ENCODE measurements at regions not wholly inside any gene's neighbourhood (a gene's known extent, or its start where the extent isn't known, plus 50 kb on each side); places are given as distances from the start of the nearest gene placed in this dataset.

DNA sequence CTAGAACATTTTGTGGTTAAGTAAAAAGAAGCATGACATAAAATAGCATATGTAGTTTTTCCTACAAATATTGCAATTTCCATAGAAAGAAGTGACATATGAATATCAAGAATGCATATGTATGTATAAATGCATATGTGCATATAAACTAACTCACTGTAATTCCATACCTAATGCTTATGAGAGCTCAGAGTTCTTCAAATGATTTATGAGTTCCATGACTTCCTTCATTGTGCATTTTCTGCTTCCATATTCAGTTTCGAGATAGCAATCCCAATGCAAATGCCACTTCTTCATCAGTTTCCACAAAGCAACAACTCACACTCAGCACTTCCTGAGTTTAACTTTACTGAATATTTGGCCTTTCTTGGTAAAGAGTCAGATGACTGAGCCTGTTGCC, 1744.3 kb upstream of the MIR17HG start:
- ATAC-seq, result no peak
- H3K27ac Mint-ChIP-seq, result no peak overlapping the region
- no peaks in the 10 kb centered on the region for H3K36me3 Mint-ChIP-seq (ENCODE audit: low read depth)
- no peak overlapping the region for H3K4me3 Mint-ChIP-seq
- H3K27me3 Mint-ChIP-seq, result no peaks in the 10 kb centered on the region
- DNase-seq, result no peak
- no peaks in the 10 kb centered on the region for H3K4me1 Mint-ChIP-seq
- H3K9me3 ChIP-seq (ENCODE audit: control insufficient read depth, low read length, poor library complexity, severe bottlenecking), result no peaks in the 10 kb centered on the region

GRCh38 chr13:89609318-89609717, 1738.2 kb upstream of the MIR17HG start:
- ATAC-seq (no peak), DNase-seq (no peak)
- H3K4me3 Mint-ChIP-seq, result no peak overlapping the region
- no peaks in the 10 kb centered on the region for H3K36me3 Mint-ChIP-seq (ENCODE audit: low read depth)
- H3K27me3 Mint-ChIP-seq, result no peaks in the 10 kb centered on the region
- no peaks in the 10 kb centered on the region for H3K9me3 ChIP-seq (ENCODE audit: control insufficient read depth, low read length, poor library complexity, severe bottlenecking)
- no peaks in the 10 kb centered on the region for H3K4me1 Mint-ChIP-seq
- no peak overlapping the region for H3K27ac Mint-ChIP-seq

GRCh38 chr13:89610331-89610730, 1737.2 kb upstream of the MIR17HG start:
- Mint-ChIP-seq H3K36me3 (ENCODE audit: low read depth) (no peaks in the 10 kb centered on the region), H3K4me1 (no peaks in the 10 kb centered on the region), H3K27ac (no peak overlapping the region), H3K27me3 (no peaks in the 10 kb centered on the region), H3K4me3 (no peak overlapping the region)
- ATAC-seq (no peak), DNase-seq (no peak)
- no peaks in the 10 kb centered on the region for H3K9me3 ChIP-seq (ENCODE audit: control insufficient read depth, low read length, poor library complexity, severe bottlenecking)

GRCh38 chr13:89610881-89611280, 1736.6 kb upstream of the MIR17HG start:
- H3K4me3 Mint-ChIP-seq, result no peak overlapping the region
- DNase-seq, result no peak
- H3K36me3 Mint-ChIP-seq (ENCODE audit: low read depth), result no peaks in the 10 kb centered on the region
- no peak overlapping the region for H3K27ac Mint-ChIP-seq
- no peaks in the 10 kb centered on the region for H3K9me3 ChIP-seq (ENCODE audit: control insufficient read depth, low read length, poor library complexity, severe bottlenecking)
- no peaks in the 10 kb centered on the region for H3K27me3 Mint-ChIP-seq
- no peak for ATAC-seq
- no peaks in the 10 kb centered on the region for H3K4me1 Mint-ChIP-seq

DNA sequence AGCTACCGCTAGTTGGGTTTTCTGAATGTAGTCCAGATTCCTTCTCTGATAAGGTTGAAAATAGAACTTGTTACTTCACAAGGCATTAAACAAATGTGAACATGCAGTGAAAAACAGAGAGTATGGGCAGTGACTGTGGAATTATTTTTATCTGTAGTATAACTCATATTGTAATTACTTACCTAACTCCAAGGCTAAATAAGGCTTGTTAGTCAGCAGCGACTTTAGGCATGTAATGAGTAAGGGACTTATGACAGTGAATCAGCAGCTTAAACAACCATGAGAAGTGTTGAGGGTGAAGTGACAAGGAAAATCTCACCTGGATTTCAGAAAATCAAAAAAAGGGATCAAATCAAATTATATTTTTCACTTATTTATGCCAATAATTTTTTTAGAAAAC, 1719.5 kb upstream of the MIR17HG start:
- no peak for DNase-seq
- H3K36me3 Mint-ChIP-seq (ENCODE audit: low read depth), result no peaks in the 10 kb centered on the region
- no peak for ATAC-seq
- H3K9me3 ChIP-seq (ENCODE audit: control insufficient read depth, low read length, poor library complexity, severe bottlenecking), result no peaks in the 10 kb centered on the region
- no peaks in the 10 kb centered on the region for H3K27me3 Mint-ChIP-seq
- H3K4me3 Mint-ChIP-seq, result no peak overlapping the region
- H3K27ac Mint-ChIP-seq, result no peak overlapping the region
- no peaks in the 10 kb centered on the region for H3K4me1 Mint-ChIP-seq

GRCh38 chr13:89628567-89628966, 1718.9 kb upstream of the MIR17HG start:
- DNase-seq (no peak), ATAC-seq (no peak)
- no peaks in the 10 kb centered on the region for H3K36me3 Mint-ChIP-seq (ENCODE audit: low read depth)
- H3K9me3 ChIP-seq (ENCODE audit: control insufficient read depth, low read length, poor library complexity, severe bottlenecking), result no peaks in the 10 kb centered on the region
- H3K27ac Mint-ChIP-seq, result no peak overlapping the region
- H3K27me3 Mint-ChIP-seq, result no peaks in the 10 kb centered on the region
- no peaks in the 10 kb centered on the region for H3K4me1 Mint-ChIP-seq
- H3K4me3 Mint-ChIP-seq, result no peak overlapping the region

GRCh38 chr13:89650226-89650625, 1697.3 kb upstream of the MIR17HG start:
- H3K4me3 Mint-ChIP-seq, result no peak overlapping the region
- DNase-seq, result no peak
- H3K36me3 Mint-ChIP-seq (ENCODE audit: low read depth), result no peaks in the 10 kb centered on the region
- no peaks in the 10 kb centered on the region for H3K4me1 Mint-ChIP-seq
- H3K27ac Mint-ChIP-seq, result no peak overlapping the region
- H3K27me3 Mint-ChIP-seq, result no peaks in the 10 kb centered on the region
- ATAC-seq, result no peak
- H3K9me3 ChIP-seq (ENCODE audit: control insufficient read depth, low read length, poor library complexity, severe bottlenecking), result peaks cover 2% of the 10 kb centered on the region

GRCh38 chr13:89660752-89661151, 1686.7 kb upstream of the MIR17HG start:
- H3K4me3 Mint-ChIP-seq, result no peak overlapping the region
- ATAC-seq (no peak), DNase-seq (no peak)

GRCh38 chr13:89673789-89674311, 1673.6 kb upstream of the MIR17HG start:
- Mint-ChIP-seq H3K4me3 (no peak overlapping the region), H3K36me3 (ENCODE audit: low read depth) (no peaks in the 10 kb centered on the region), H3K27ac (no peak overlapping the region), H3K27me3 (no peaks in the 10 kb centered on the region), H3K4me1 (no peaks in the 10 kb centered on the region)
- DNase-seq, result no peak
- ATAC-seq, result no peak
- H3K9me3 ChIP-seq (ENCODE audit: control insufficient read depth, low read length, poor library complexity, severe bottlenecking), result no peaks in the 10 kb centered on the region

More at GRCh38 chr13:89660752-89661151, 1686.7 kb upstream of the MIR17HG start:
- Mint-ChIP-seq H3K27me3 (no peaks in the 10 kb centered on the region), H3K4me1 (no peaks in the 10 kb centered on the region), H3K27ac (no peak overlapping the region), H3K36me3 (ENCODE audit: low read depth) (no peaks in the 10 kb centered on the region)
- peaks cover 4% of the 10 kb centered on the region for H3K9me3 ChIP-seq (ENCODE audit: control insufficient read depth, low read length, poor library complexity, severe bottlenecking)

- no peak overlapping the region for H3K4me3 Mint-ChIP-seq
- no peaks in the 10 kb centered on the region for H3K27me3 Mint-ChIP-seq
- H3K27ac Mint-ChIP-seq, result no peak overlapping the region
- DNase-seq, result no peak
- ATAC-seq, result no peak
- H3K9me3 ChIP-seq (ENCODE audit: control insufficient read depth, low read length, poor library complexity, severe bottlenecking), result no peaks in the 10 kb centered on the region
- H3K36me3 Mint-ChIP-seq (ENCODE audit: low read depth), result no peaks in the 10 kb centered on the region
- no peaks in the 10 kb centered on the region for H3K4me1 Mint-ChIP-seq
These were observed 1668.9 kb upstream of the MIR17HG start for GRCh38 chr13:89678466-89679121.

GRCh38 chr13:89684896-89685295, 1662.6 kb upstream of the MIR17HG start:
- ATAC-seq, result no peak
- no peaks in the 10 kb centered on the region for H3K27me3 Mint-ChIP-seq
- H3K27ac Mint-ChIP-seq, result no peak overlapping the region
- H3K4me1 Mint-ChIP-seq, result no peaks in the 10 kb centered on the region
- no peak overlapping the region for H3K4me3 Mint-ChIP-seq
- no peaks in the 10 kb centered on the region for H3K36me3 Mint-ChIP-seq (ENCODE audit: low read depth)
- H3K9me3 ChIP-seq (ENCODE audit: control insufficient read depth, low read length, poor library complexity, severe bottlenecking), result no peaks in the 10 kb centered on the region
- no peak for DNase-seq

- Mint-ChIP-seq H3K27me3 (no peaks in the 10 kb centered on the region), H3K36me3 (ENCODE audit: low read depth) (no peaks in the 10 kb centered on the region), H3K4me1 (no peaks in the 10 kb centered on the region), H3K27ac (no peak overlapping the region), H3K4me3 (no peak overlapping the region)
- no peak for DNase-seq
- H3K9me3 ChIP-seq (ENCODE audit: control insufficient read depth, low read length, poor library complexity, severe bottlenecking), result no peaks in the 10 kb centered on the region
- no peak for ATAC-seq
These were observed 1661.3 kb upstream of the MIR17HG start for GRCh38 chr13:89686171-89686570.

GRCh38 chr13:89687066-89687465, 1660.4 kb upstream of the MIR17HG start:
- ATAC-seq (no peak), DNase-seq (no peak)
- Mint-ChIP-seq H3K27me3 (no peaks in the 10 kb centered on the region), H3K27ac (no peak overlapping the region), H3K36me3 (ENCODE audit: low read depth) (no peaks in the 10 kb centered on the region), H3K4me1 (no peaks in the 10 kb centered on the region), H3K4me3 (no peak overlapping the region)
- H3K9me3 ChIP-seq (ENCODE audit: control insufficient read depth, low read length, poor library complexity, severe bottlenecking), result no peaks in the 10 kb centered on the region

DNA sequence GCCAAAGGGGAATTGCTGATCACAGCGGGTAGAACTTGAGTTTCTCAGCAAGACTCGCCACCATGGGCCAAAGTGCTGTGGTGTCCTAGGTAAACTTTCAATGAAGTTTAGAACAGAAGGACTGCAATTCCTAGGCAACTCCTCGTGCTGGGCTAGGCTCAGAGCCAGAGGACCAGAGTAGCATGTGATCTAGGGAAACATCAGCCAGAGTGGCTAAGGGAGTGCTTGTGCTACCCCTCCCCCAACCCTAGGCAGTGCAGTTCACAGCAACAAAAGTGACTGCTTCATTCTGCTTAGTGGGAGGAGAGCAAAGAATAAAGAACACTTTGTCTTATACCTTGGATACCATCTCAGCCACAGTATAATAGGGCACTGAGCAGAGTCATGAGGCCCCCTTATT, 1658.6 kb upstream of the MIR17HG start:
- Mint-ChIP-seq H3K27me3 (no peaks in the 10 kb centered on the region), H3K4me1 (no peaks in the 10 kb centered on the region), H3K27ac (no peak overlapping the region), H3K36me3 (ENCODE audit: low read depth) (no peaks in the 10 kb centered on the region), H3K4me3 (no peak overlapping the region)
- ATAC-seq, result no peak
- DNase-seq, result no peak
- no peaks in the 10 kb centered on the region for H3K9me3 ChIP-seq (ENCODE audit: control insufficient read depth, low read length, poor library complexity, severe bottlenecking)

Measured in T-helper 17 cell (primary cell).